ENCODE measurements at regions not wholly inside any gene's neighbourhood (a gene's known extent, or its start where the extent isn't known, plus 50 kb on each side); places are given as distances from the start of the nearest gene placed in this dataset.

DNA sequence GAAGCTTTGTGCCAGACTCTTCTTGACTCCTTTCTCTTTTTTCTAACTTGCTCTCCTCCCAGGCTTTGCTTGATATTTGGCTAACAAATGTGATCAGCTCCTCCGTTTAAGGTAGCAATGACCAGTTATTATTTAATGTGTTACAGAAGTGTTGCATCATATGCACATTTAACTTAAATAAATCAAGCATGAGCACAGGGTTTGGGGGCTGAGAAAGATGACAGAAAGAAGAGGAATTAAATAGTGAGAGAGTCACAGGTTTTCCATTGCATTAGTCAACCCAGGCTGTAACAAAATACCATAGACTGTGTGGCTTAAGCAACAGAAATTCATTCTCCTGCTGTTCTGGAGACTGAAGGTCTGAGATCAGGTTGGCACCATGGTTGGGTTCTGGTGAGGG is 343.8 kb downstream of the RPRM start:
- H3K4me1 ChIP-seq: no peaks in the 10 kb centered on the region
- no peaks in the 10 kb centered on the region for H3K36me3 ChIP-seq
- no peak overlapping the region for H3K4me3 ChIP-seq
- ATAC-seq (no peak), DNase-seq (no peak)
- TF ChIP-seq, protein P1, sequence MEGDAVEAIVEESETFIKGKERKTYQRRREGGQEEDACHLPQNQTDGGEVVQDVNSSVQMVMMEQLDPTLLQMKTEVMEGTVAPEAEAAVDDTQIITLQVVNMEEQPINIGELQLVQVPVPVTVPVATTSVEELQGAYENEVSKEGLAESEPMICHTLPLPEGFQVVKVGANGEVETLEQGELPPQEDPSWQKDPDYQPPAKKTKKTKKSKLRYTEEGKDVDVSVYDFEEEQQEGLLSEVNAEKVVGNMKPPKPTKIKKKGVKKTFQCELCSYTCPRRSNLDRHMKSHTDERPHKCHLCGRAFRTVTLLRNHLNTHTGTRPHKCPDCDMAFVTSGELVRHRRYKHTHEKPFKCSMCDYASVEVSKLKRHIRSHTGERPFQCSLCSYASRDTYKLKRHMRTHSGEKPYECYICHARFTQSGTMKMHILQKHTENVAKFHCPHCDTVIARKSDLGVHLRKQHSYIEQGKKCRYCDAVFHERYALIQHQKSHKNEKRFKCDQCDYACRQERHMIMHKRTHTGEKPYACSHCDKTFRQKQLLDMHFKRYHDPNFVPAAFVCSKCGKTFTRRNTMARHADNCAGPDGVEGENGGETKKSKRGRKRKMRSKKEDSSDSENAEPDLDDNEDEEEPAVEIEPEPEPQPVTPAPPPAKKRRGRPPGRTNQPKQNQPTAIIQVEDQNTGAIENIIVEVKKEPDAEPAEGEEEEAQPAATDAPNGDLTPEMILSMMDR (IDR thresholded peaks at IDR 0.05): no peak
- intact Hi-C loops (cut with DNase I): no loop called here
- H3K9me3 ChIP-seq: no peaks in the 10 kb centered on the region
- H3K27ac ChIP-seq: no peak overlapping the region
- no peaks in the 10 kb centered on the region for H3K27me3 ChIP-seq (ENCODE audit: low read depth)

DNA sequence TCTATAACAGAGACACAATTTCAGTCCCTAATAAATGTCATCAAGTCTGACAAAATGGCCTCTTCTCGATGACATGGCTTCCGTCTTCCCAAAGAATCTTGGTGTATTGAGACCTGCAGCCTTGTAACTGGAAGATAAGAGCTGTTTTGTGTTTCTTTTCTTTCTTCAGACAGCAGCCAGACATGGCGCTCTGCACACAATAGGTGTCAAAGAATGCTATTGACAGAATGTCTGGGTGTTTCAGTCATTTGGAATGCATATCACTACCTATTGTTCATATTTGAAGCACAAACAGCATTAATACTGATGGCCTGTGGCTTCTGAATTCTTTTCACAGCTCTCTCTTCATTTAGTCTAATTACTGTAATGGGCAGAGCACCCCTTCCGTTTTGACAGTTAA is 344.8 kb downstream of the RPRM start:
- H3K27me3 ChIP-seq (ENCODE audit: low read depth): no peaks in the 10 kb centered on the region
- H3K4me3 ChIP-seq: no peak overlapping the region
- DNase-seq (no peak), ATAC-seq (no peak)
- H3K4me1 ChIP-seq: no peaks in the 10 kb centered on the region
- intact Hi-C loops (cut with DNase I): no loop called here
- H3K36me3 ChIP-seq: no peaks in the 10 kb centered on the region
- TF ChIP-seq, protein P1 (IDR thresholded peaks at IDR 0.05): no peak
- no peak overlapping the region for H3K27ac ChIP-seq
- H3K9me3 ChIP-seq: no peaks in the 10 kb centered on the region

DNA sequence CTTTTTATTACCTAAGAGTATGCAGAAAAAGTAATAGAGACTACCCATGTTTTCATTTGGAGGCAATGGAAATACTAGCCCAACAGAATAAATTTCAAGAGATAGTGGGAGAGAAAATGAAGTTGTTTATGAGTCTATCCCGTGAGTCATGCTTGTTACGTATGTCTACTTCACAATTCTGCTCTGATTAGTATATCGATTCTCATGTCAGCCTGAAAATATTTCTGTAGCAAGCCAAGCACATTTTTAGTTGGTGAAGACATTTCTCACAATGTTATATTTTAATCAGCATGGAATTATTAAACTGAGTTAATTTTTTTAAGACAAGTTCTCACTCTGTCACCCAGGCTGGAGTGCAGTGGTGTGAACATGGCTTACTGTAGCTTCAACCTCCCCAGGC is 346.1 kb downstream of the RPRM start:
- Histone ChIP-seq H3K36me3 (no peaks in the 10 kb centered on the region), H3K27me3 (ENCODE audit: low read depth) (no peaks in the 10 kb centered on the region), H3K27ac (no peak overlapping the region), H3K4me3 (no peak overlapping the region), H3K9me3 (no peaks in the 10 kb centered on the region), H3K4me1 (no peaks in the 10 kb centered on the region)
- TF ChIP-seq, protein P1 (IDR thresholded peaks at IDR 0.05): no peak
- no peak for DNase-seq
- intact Hi-C loops (cut with DNase I): no loop called here
- ATAC-seq: no peak

DNA sequence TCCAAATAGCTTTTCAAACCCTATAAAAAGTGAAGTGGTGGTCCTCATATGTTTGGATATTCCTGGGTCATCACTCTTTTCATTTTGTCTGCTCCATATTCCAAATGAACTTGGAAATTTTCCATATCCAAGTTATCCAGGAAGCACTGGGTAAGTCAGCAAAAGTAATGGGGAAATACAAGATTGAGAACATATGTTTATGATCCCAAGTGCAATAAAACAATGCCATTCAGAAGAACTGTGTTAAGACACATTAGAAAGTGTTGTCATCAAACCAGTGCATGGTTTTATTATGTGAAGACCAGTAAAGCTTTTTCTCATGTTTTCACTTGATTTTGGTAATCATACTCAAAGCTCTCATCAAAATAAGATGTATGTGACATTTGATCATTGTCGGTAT is 363.4 kb downstream of the RPRM start:
- intact Hi-C loops (cut with DNase I): no loop called here
- Histone ChIP-seq H3K9me3 (no peaks in the 10 kb centered on the region), H3K27ac (no peak overlapping the region)

DNA sequence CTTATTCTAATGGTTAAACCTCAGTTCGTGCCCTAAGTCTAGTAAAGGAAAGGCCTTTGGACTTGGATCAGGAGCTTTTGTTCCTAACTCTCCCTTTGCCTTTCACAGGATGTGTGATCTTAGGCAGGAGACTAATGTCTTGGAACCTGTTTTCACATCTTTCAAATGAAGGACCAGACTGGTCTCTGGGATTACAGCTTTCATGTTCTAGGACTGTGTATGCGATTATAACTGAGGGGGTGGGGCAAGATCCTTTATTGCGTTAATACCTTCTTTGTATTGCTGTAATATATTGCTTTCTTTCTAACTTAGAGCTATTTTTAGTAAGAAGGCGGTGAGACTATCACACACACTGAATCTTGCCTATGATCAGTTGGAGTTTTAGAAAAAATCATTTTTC is 368.1 kb downstream of the RPRM start:
- Histone ChIP-seq H3K4me3 (no peak overlapping the region), H3K4me1 (no peaks in the 10 kb centered on the region), H3K9me3 (no peaks in the 10 kb centered on the region), H3K27me3 (ENCODE audit: low read depth) (no peaks in the 10 kb centered on the region), H3K27ac (no peak overlapping the region), H3K36me3 (no peaks in the 10 kb centered on the region)
- intact Hi-C loops (cut with DNase I): no loop called here
- DNase-seq: no peak
- no peak for ATAC-seq
- TF ChIP-seq, protein P1 (IDR thresholded peaks at IDR 0.05): no peak

More for the DNA sequence above, 363.4 kb downstream of the RPRM start:
- TF ChIP-seq, protein P1 (IDR thresholded peaks at IDR 0.05): no peak
- Histone ChIP-seq H3K36me3 (no peaks in the 10 kb centered on the region), H3K27me3 (ENCODE audit: low read depth) (no peaks in the 10 kb centered on the region), H3K4me3 (no peak overlapping the region), H3K4me1 (no peaks in the 10 kb centered on the region)
- ATAC-seq (no peak), DNase-seq (no peak)

DNA sequence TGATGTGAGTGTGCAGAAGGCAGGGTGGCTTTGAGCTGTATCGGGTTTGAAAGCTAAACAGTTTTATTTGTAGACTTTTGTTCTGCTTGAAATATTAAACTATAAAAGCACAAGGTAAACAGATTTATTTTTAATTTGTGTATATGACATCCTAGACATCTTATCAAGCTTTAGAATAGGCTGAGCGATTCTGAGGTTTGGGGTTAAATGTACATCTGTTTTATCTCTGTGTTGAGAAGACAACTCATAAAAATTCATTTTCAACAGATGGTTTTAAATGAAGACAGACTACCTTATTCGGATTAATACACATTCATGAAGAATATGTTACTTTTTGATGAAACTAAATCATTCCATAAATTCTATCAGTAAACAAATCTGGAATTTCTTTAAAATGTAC is 368.8 kb downstream of the RPRM start:
- no peaks in the 10 kb centered on the region for H3K36me3 ChIP-seq
- DNase-seq (no peak), ATAC-seq (no peak)
- H3K9me3 ChIP-seq: no peaks in the 10 kb centered on the region
- no peak overlapping the region for H3K4me3 ChIP-seq
- no peaks in the 10 kb centered on the region for H3K4me1 ChIP-seq
- intact Hi-C loops (cut with DNase I): no loop called here
- H3K27me3 ChIP-seq (ENCODE audit: low read depth): no peaks in the 10 kb centered on the region
- no peak overlapping the region for H3K27ac ChIP-seq
- TF ChIP-seq, protein P1 (IDR thresholded peaks at IDR 0.05): no peak
